HG03025 (cell line): ENCODE measurements at regions not wholly inside any gene's neighbourhood (a gene's known extent, or its start where the extent isn't known, plus 50 kb on each side); places are given as distances from the start of the nearest gene placed in this dataset.
"Not testable (repeated sequence)": the region's sequence is repeated elsewhere in the genome, so short reads cannot be mapped to it uniquely, and the experiment has no call there.

Experiments used
- ATAC-seq: cut with Tn5 transposase; IDR thresholded peaks from one replicate; pipeline ENCODE4 v1.9.1; 2021; ENCODE audit warnings: mild to moderate bottlenecking, moderate library complexity; ENCODE audit not compliant: unreplicated experiment, low FRiP score

- no peak for ATAC-seq
Observed at GRCh38 chr17:71753070-71753469, 367.8 kb upstream of the SOX9 start.

GRCh38 chr17:71757156-71757555 lies 363.7 kb upstream of the SOX9 start:
- ATAC-seq: no peak

- no peak for ATAC-seq
Observed at GRCh38 chr17:71757956-71758355, 362.9 kb upstream of the SOX9 start.

- ATAC-seq: no peak
Observed at GRCh38 chr17:71759422-71760060, 361.3 kb upstream of the SOX9 start.

- ATAC-seq: no peak
Observed at GRCh38 chr17:71760062-71760720, 360.6 kb upstream of the SOX9 start.

GRCh38 chr17:71762526-71762925 lies 358.3 kb upstream of the SOX9 start:
- no peak for ATAC-seq

GRCh38 chr17:71764505-71764904 lies 356.3 kb upstream of the SOX9 start:
- ATAC-seq: no peak

- no peak for ATAC-seq
Observed at GRCh38 chr17:71765437-71765836, 355.4 kb upstream of the SOX9 start.

GRCh38 chr17:71769850-71770249 lies 351.0 kb upstream of the SOX9 start:
- no peak for ATAC-seq

GRCh38 chr17:71777048-71777640 lies 343.7 kb upstream of the SOX9 start:
- no peak for ATAC-seq

GRCh38 chr17:71779482-71779881 lies 341.3 kb upstream of the SOX9 start:
- no peak for ATAC-seq

- no peak for ATAC-seq
Observed at GRCh38 chr17:71780596-71780995, 340.2 kb upstream of the SOX9 start.

- ATAC-seq: not testable (repeated sequence)
Observed at GRCh38 chr17:71782021-71782420, 338.8 kb upstream of the SOX9 start.

GRCh38 chr17:71790791-71791190 lies 330.0 kb upstream of the SOX9 start:
- ATAC-seq: no peak

- ATAC-seq: no peak
Observed at GRCh38 chr17:71791311-71791710, 329.5 kb upstream of the SOX9 start.

- no peak for ATAC-seq
Observed at GRCh38 chr17:71792966-71793365, 327.9 kb upstream of the SOX9 start.

GRCh38 chr17:71793518-71793917 lies 327.3 kb upstream of the SOX9 start:
- no peak for ATAC-seq

GRCh38 chr17:71798701-71799100 lies 322.1 kb upstream of the SOX9 start:
- no peak for ATAC-seq

GRCh38 chr17:71799657-71800056 lies 321.2 kb upstream of the SOX9 start:
- ATAC-seq: no peak

- ATAC-seq: no peak
Observed at GRCh38 chr17:71801301-71801700, 319.5 kb upstream of the SOX9 start.

GRCh38 chr17:71802663-71803062 lies 318.2 kb upstream of the SOX9 start:
- no peak for ATAC-seq

GRCh38 chr17:71803656-71804284 lies 317.1 kb upstream of the SOX9 start:
- no peak for ATAC-seq
